GM12891 (cell line): ENCODE measurements at regions not wholly inside any gene's neighbourhood (a gene's known extent, or its start where the extent isn't known, plus 50 kb on each side); places are given as distances from the start of the nearest gene placed in this dataset.

Experiments used
- DNase-seq: peaks from one replicate; pipeline ENCODE4 v3.0.0; 2011; ENCODE audit warnings: low spot score; ENCODE audit not compliant: insufficient read length
- FAIRE-seq: peaks from 2 replicates; lab custom pipeline; 2011; peaks lifted over from hg19 to GRCh38; lab: Jason Lieb, UNC
- PAX5 ChIP-seq: IDR thresholded peaks from 2 replicates; pipeline ENCODE4 v1.6.1; 2011; ENCODE audit warnings: low read length, moderate library complexity, mild to moderate bottlenecking; ENCODE audit not compliant: insufficient read depth, severe bottlenecking
- POLR2A ChIP-seq: IDR thresholded peaks from 2 replicates; pipeline ENCODE4 v1.6.1; 2011; ENCODE audit warnings: low read depth, low read length, control low read depth
- POLR2AphosphoS5 ChIP-seq: IDR thresholded peaks from 2 replicates; pipeline ENCODE4 v1.6.1; 2011; ENCODE audit warnings: low read depth, low read length, control low read depth
- POU2F2 ChIP-seq: IDR thresholded peaks from 2 replicates; pipeline ENCODE4 v1.6.1; 2011; ENCODE audit warnings: low read depth, mild to moderate bottlenecking, control low read depth, low read length, moderate library complexity
- SPI1 ChIP-seq: IDR thresholded peaks from 2 replicates; pipeline ENCODE4 v1.6.1; 2011; ENCODE audit warnings: low read depth, low read length, control low read depth
- TAF1 ChIP-seq: IDR thresholded peaks from 2 replicates; pipeline ENCODE4 v1.6.1; 2011; ENCODE audit warnings: low read depth, low read length, control low read depth

- FAIRE-seq (no peak), DNase-seq (no peak)
- no peak for TF ChIP-seq POLR2A
- TF ChIP-seq POLR2AphosphoS5, result no peak
- no peak for TF ChIP-seq PAX5
- no peak for TF ChIP-seq POU2F2
- no peak for TF ChIP-seq SPI1
- no peak for TF ChIP-seq TAF1
Measured at GRCh38 chr6:147903931-147904330, 395.4 kb downstream of the SAMD5 start.

GRCh38 chr6:147904416-147904815, 395.9 kb downstream of the SAMD5 start:
- no peak for DNase-seq

GRCh38 chr6:147905711-147906110, 397.2 kb downstream of the SAMD5 start:
- FAIRE-seq, result no peak
- TF ChIP-seq PAX5 (no peak), POLR2A (no peak), SPI1 (no peak), POU2F2 (no peak), TAF1 (no peak), POLR2AphosphoS5 (no peak)
- no peak for DNase-seq

More at GRCh38 chr6:147904416-147904815, 395.9 kb downstream of the SAMD5 start:
- TF ChIP-seq SPI1, result no peak
- no peak for TF ChIP-seq PAX5
- no peak for TF ChIP-seq POLR2AphosphoS5
- TF ChIP-seq POU2F2, result no peak
- TF ChIP-seq POLR2A, result no peak
- TF ChIP-seq TAF1, result no peak
- FAIRE-seq, result no peak

- DNase-seq, result no peak
- TF ChIP-seq PAX5 (no peak), TAF1 (no peak), POU2F2 (no peak)
- FAIRE-seq, result no peak
Measured at GRCh38 chr6:147906361-147906760, 397.9 kb downstream of the SAMD5 start.

GRCh38 chr6:147909640-147910039, 401.1 kb downstream of the SAMD5 start:
- FAIRE-seq (no peak), DNase-seq (no peak)
- no peak for TF ChIP-seq TAF1
- TF ChIP-seq PAX5, result no peak

- FAIRE-seq (no peak), DNase-seq (no peak)
- TF ChIP-seq SPI1 (no peak), POU2F2 (no peak), POLR2AphosphoS5 (no peak), POLR2A (no peak)
Measured at GRCh38 chr6:147910281-147910680, 401.8 kb downstream of the SAMD5 start.

- TF ChIP-seq SPI1 (no peak), TAF1 (no peak), POLR2A (no peak), POU2F2 (no peak), PAX5 (no peak), POLR2AphosphoS5 (no peak)
- DNase-seq, result no peak
- no peak for FAIRE-seq
Measured at GRCh38 chr6:147911057-147911456, 402.6 kb downstream of the SAMD5 start.

GRCh38 chr6:147911686-147912085, 403.2 kb downstream of the SAMD5 start:
- DNase-seq (no peak), FAIRE-seq (no peak)
- TF ChIP-seq POU2F2 (no peak), PAX5 (no peak), SPI1 (no peak), POLR2A (no peak), TAF1 (no peak), POLR2AphosphoS5 (no peak)

GRCh38 chr6:147922799-147923198, 414.3 kb downstream of the SAMD5 start:
- FAIRE-seq (no peak), DNase-seq (no peak)

GRCh38 chr6:147924598-147924997, 416.1 kb downstream of the SAMD5 start:
- DNase-seq, result no peak
- TF ChIP-seq POLR2A (no peak), PAX5 (no peak), POLR2AphosphoS5 (no peak), POU2F2 (no peak), TAF1 (no peak), SPI1 (no peak)

More at GRCh38 chr6:147922799-147923198, 414.3 kb downstream of the SAMD5 start:
- TF ChIP-seq POLR2A, result no peak
- TF ChIP-seq TAF1, result no peak
- TF ChIP-seq POLR2AphosphoS5, result no peak
- TF ChIP-seq POU2F2, result no peak
- no peak for TF ChIP-seq SPI1
- no peak for TF ChIP-seq PAX5

More at GRCh38 chr6:147924598-147924997, 416.1 kb downstream of the SAMD5 start:
- no peak for FAIRE-seq
